Left cardiac atrium (tissue), 4 donors: ENCODE measurements at regions not wholly inside any gene's neighbourhood (a gene's known extent, or its start where the extent isn't known, plus 50 kb on each side); places are given as distances from the start of the nearest gene placed in this dataset.

ENCODE experiments used
- ATAC-seq, 2 donors: fragments of 200-7000 bp; cut with Tn5 transposase; one replicate each; pipeline ENCODE4 v1.9.1; 2020; ENCODE audit warnings: mild to moderate bottlenecking in 2 of 2, moderate library complexity in 2 of 2
- DNase-seq: peaks from one replicate; pipeline ENCODE4 v3.0.0-alpha.2; 2020
- intact Hi-C, 2 donors: fragments of 100-400 bp; cut with DNase I; formaldehyde crosslinking; loops; one replicate each; pipeline versions ENCODE4 v1.14.1 to v1.15.1; 2022 to 2023
- donor health status: DM: no; HTN: yes; CAD: no.
- donor health status: DM: no; HTN: yes; CAD: no; lungs with severe emphysema.
- donor health status: DM: yes; HTN: yes; CAD: no.
- donor health status: Dilated cardiomyopathy.

DNA sequence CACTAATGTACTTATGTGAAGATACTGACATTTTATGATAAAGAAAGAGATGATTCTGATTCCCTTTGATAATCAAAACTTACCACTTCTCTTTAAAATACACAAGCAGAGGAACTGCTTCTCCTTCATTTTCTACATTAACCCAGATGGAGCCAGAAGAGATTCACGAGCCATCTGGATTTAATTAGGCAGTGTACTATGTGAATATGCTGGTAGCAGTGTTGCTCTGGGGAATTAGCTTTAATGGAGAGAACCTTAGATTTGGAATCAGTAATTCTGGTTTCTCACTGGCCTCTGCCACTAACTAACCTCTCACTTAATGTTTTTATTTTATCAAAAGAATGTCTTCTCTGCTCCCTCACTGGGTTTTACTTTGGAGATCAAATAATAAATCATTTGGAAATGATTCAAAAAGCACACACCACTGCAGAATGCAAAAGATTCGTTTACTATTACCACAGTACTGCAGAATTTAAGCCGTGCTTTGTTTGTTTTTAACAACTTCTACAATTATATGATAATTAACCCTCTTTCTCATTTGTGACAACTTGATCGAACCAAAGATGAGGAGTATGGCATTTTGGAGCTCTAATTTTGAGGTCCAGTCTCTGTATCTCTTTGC is 77.5 kb upstream of the PHYHIPL start:
- intact Hi-C loops, result no loop called here
- peak in 1 of 2 donors; percentile 16 for ATAC-seq

DNA sequence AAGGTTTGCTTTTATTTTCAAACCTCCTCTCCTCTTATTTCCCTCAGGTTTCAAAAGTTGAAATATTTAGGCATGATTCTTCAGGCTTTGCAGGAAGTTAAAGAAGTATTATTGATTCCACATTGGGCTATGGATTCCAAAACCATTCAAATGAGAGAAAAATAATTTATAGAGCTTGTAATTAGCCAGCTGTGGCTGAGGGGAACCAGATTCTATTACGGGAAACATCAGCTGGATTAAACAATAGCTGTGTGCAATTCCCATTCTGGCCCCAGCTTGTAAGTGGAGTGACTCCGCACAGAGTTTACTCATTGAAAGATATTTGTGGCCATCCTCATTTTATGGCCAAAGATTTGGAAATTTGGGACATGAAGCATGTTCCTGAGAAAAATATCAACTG is 77.0 kb upstream of the PHYHIPL start:
- DNase-seq, result no peak
- intact Hi-C loops, result no loop called here
- no peak for ATAC-seq

More for the DNA sequence above, 77.5 kb upstream of the PHYHIPL start:
- DNase-seq, result no peak

DNA sequence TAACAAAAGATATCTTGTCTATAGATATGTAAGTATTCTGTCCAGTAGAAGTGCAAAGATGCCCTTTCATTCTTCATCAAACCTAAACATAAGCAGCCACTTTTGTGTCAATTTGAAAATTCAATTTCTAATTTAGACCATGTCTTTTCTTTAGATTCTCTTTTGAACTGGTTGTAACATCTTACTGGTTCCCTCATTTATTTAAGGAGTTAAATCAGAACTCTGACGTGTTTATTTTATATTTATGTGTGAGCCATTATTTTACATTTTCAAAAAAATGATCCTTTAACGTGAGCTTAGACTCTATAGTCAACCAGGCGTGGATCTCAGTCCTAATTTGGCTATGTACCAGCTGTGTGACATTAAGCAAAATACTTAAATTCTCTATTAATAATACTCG is 74.0 kb upstream of the PHYHIPL start:
- DNase-seq (no peak), ATAC-seq (no peak)
- intact Hi-C loops, result no loop called here

DNA sequence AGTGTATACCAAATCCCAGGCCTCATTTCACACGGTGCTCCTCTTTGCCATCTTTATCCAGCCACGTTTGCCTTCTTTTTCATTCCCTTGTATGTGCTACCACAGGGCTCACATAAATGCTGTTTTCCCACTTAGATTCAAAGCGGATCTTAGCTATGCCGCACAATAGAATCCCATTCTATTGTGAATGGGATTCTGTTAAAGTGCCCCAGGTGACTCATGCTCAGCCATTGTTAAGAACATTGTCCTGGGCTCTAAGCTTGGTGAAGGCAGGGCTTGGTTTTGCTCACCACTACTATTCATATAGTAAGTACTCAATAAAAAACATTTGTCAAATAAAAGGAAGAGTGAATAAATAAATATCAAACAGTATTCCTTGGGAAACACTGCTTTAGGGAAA is 72.3 kb upstream of the PHYHIPL start:
- ATAC-seq (no peak), DNase-seq (no peak)
- intact Hi-C loops, result no loop called here

DNA sequence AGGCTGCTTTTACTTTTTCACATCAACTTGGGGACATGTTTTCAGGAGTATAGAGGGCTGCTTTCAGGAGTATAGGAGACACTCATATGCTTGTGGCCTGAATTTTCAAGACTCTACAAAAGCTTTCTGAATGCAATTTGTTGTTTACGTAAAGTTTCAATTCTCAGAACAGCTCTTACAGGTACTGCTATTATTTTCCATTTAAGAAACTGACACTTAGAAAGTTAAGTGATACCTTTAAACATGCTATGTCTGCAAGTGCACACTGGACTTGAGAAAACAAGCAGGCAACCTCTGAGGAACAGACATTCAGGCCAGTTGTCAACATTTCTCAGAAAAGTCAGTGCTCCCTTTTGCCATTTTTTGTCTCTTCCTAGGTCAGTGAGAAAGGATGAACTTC is 70.0 kb upstream of the PHYHIPL start:
- ATAC-seq (no peak), DNase-seq (no peak)
- intact Hi-C loops, result no loop called here

DNA sequence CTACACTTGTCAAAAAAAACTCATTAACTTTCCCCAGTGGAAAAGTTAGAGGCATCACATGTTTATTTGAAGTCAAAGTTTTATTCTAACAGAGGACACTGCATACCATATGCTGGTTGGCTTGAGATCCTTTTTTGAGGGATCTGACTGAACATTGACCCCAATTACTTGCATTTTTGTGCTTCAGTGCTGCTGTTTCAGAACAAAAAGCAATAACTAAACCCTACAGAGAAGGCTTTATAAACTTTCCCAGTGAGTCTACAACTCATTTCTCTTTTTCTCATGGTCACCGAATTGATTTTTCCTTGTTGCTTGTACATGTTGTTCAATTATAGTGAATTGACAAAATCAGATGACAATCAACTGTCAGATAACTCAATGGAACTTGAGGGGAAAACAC is 69.3 kb upstream of the PHYHIPL start:
- ATAC-seq (no peak), DNase-seq (no peak)
- intact Hi-C loops, result no loop called here

DNA sequence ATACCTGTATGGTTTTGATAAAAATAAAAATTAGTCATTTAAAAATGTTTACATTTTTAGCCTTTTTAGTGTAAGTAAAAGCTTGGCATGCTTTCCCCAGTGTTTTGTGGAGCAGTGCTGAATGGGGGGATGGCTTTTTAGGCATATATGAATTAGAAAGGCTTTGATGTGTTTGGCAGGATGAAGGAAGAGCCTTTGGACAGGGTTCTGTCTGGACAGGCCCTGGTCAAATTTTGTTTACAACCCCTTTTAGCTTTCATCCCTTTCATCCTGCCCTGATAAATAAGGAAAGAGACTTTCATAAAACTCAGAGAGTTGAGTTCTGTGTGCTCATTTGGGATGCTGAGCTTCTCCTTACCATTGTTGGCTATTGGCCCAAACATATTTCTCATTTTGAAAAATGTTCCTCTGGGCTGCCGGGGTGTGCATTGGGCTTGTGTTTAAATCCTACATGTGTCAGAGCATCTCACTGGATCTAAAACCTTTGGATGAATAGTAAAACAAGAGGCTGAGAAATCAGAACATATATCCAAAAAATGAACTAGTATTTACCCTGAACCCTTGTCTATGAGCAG is 68.1 kb upstream of the PHYHIPL start:
- no peak for ATAC-seq
- intact Hi-C loops, result no loop called here
- DNase-seq, result no peak

DNA sequence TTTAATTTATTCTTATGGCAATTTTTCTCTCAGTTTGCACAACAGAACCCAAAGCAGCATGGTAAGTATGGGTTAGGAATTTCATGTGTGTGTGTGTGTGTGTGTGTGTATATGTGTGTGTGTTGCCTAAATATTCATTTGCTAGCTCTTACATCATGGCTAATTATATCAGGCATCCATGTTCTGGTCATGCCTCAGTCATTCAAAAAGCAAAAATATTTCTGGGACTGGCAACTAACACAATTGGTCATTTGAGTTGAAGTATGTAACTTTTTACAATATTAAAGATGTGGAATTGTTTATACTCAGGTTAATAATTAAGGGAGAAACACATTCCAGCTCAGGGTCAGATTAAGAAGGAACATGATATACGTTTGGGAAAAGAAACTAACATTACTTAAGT is 67.6 kb upstream of the PHYHIPL start:
- DNase-seq (no peak), ATAC-seq (no peak)
- intact Hi-C loops, result no loop called here

DNA sequence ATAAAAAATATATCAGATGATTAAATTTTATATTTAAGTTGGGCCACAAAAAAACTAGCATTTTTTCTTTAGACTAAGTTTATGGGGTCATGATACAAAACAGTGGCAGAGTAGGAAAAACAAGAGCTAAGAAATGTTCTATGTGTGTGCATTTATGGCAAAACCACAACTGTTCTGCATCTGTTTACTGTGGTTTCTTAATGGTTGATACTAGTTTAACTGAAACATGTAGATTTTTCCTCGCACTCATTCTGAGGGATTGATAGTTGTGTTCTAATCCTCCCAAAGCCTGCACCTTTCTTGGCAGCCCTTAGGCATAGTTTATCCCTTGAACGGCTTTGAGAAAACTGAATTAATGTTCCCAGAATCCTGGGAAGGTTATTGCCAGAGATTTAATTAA is 66.6 kb upstream of the PHYHIPL start:
- DNase-seq (no peak), ATAC-seq (no peak)
- intact Hi-C loops, result no loop called here

DNA sequence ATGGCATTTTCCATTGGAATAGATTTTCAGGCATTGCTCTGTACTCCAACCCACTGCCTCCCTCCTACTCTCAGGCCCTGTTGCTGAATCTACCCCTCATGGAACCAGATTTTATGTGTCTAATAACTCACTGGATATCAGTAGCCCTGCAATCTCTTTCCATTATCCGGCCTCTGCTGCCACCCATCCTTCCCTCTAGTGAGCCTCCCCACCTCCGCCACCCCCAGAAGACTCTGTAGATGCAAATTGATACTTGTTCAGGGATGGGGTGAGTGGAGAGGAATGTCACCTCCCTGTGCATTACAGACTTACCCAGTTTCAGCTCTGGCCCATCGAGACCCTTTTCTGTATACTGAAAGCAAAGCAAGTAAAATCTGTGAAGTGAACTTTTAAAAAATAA is 52.3 kb upstream of the PHYHIPL start:
- DNase-seq (no peak), ATAC-seq (no peak)
- intact Hi-C loops, result no loop called here

DNA sequence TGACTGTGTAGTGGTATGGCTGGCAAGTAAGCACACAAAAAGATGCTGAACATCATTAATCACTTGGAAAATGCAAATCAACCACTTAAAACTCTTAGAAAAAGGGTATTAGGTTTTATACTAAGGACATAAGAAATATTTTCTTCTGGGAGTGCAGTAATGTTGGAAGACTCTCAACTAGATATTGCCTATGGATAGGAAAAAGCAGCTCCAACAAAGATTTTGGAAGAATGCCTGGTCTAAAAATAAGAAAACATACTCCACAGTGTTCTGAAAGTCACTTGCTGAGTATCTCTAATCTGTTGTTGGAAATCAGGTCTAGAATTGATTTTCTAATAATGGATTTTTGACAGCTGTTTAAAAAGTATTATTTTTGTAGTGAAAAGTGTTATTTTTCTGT is 50.8 kb upstream of the PHYHIPL start:
- intact Hi-C loops, result no loop called here
- DNase-seq (no peak), ATAC-seq (no peak)

DNA sequence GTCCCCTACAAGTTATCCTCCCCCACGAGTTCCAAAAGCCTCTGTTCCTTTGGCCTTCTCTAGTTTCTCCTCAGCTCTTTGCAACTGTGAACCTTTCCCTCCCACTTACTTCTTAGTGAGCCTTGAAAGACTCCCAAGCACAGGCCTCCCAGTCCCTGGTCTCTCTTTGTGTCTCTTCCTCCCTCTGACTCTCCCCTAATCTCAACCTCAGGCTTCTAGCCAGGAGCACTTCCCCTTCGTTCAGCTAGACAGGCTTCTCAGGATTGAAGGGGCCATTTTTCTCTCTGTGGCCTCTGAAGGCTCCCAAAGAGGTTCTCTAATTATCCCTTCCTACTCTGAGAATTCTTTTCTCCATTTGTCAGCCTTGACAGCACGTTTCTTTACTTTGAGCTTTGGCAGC is 50.2 kb upstream of the PHYHIPL start:
- ATAC-seq (no peak), DNase-seq (no peak)
- intact Hi-C loops, result no loop called here
